Prostate gland (tissue), 2 donors: ENCODE measurements at regions not wholly inside any gene's neighbourhood (a gene's known extent, or its start where the extent isn't known, plus 50 kb on each side); places are given as distances from the start of the nearest gene placed in this dataset.

Experiments used
- POLR2AphosphoS5 ChIP-seq: sonication (generic); formaldehyde crosslinking; IDR thresholded peaks from one replicate; pipeline ENCODE4 v1.6.1; 2017; ENCODE audit warnings: antibody characterized with exemption
- TF ChIP-seq, protein P1 (sequence below), 4 experiments: fragments of 200-600 bp in 2 of 4; fragments of 450-650 bp in 2 of 4; sonication (generic) in 2 of 4; IDR thresholded peaks; 1 replicate in 3 of 4; 2 replicates in 1 of 4; pipeline ENCODE4 v1.5.1; 2016 to 2019; ENCODE audit warnings: antibody characterized with exemption in 4 of 4, mild to moderate bottlenecking in 2 of 4, moderate library complexity in 2 of 4

GRCh38 chr5:162543437-162543836, 475.9 kb downstream of the GABRG2 start:
- TF ChIP-seq POLR2AphosphoS5, result no peak
- TF ChIP-seq, protein P1, sequence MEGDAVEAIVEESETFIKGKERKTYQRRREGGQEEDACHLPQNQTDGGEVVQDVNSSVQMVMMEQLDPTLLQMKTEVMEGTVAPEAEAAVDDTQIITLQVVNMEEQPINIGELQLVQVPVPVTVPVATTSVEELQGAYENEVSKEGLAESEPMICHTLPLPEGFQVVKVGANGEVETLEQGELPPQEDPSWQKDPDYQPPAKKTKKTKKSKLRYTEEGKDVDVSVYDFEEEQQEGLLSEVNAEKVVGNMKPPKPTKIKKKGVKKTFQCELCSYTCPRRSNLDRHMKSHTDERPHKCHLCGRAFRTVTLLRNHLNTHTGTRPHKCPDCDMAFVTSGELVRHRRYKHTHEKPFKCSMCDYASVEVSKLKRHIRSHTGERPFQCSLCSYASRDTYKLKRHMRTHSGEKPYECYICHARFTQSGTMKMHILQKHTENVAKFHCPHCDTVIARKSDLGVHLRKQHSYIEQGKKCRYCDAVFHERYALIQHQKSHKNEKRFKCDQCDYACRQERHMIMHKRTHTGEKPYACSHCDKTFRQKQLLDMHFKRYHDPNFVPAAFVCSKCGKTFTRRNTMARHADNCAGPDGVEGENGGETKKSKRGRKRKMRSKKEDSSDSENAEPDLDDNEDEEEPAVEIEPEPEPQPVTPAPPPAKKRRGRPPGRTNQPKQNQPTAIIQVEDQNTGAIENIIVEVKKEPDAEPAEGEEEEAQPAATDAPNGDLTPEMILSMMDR (IDR thresholded peaks at IDR 0.05), result no peak
